Activated naive CD8-positive, alpha-beta T cell treated with anti-CD3 and anti-CD28 coated beads, Interleukin-2, amount 50 U/mL, for 16 hours (primary cell): ENCODE measurements at regions not wholly inside any gene's neighbourhood (a gene's known extent, or its start where the extent isn't known, plus 50 kb on each side); places are given as distances from the start of the nearest gene placed in this dataset.

Source experiments
- DNase-seq: peaks from one replicate; pipeline ENCODE4 v3.0.0-alpha.2; 2020; ENCODE audit warnings: low read depth, low spot score

- peak; percentile 3 for DNase-seq
Observed at GRCh38 chr14:34931206-34931605, 51.6 kb upstream of the SRP54 start.

- no peak for DNase-seq
Observed at GRCh38 chr14:34930591-34931091, 52.2 kb upstream of the SRP54 start.

DNA sequence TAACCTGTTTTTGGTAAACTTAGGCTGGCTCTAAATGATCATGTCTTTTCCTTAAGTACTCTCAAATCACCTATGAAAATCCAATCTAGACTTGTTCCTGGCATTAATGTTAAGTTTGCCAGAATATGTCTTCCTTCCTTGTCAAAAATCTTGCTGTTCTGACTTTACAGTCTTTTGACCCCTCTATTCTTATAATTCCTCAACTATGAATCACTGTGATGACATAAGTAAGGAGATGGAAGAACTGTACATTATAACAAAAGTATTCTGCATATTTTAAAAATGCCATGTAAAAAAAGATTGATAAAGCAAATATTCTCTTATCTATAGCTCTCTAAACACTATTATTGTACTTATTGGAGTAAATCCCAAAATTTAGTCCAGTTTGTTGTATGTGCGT, 51.4 kb upstream of the BAZ1A start:
- DNase-seq: no peak
